ENCODE measurements at regions not wholly inside any gene's neighbourhood (a gene's known extent, or its start where the extent isn't known, plus 50 kb on each side); places are given as distances from the start of the nearest gene placed in this dataset.

DNA sequence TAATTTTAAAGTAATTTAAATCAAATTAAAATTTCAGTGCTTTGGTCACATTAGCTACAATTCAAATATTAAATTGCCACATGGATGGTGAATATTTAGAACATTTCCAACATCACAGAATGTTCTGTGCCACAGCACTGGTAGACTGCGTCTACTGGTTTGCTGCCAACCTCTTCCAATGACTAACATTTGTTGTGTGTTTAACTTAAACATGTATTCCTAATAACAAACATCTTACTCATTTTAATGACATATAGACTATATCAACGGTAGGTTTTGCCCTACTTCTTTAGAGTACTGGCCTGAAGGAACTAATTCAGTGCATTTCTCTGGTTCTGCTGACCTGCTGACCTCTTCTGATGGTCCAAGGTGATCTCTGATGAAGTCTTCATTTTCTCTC lies 157.6 kb downstream of the DCK start:
- Histone ChIP-seq H3K9me3 (ENCODE audit: insufficient read depth, low read length) (no peaks in the 10 kb centered on the region), H3K9ac (ENCODE audit: insufficient read length, low read depth) (no peak overlapping the region), H3K27me3 (ENCODE audit: insufficient read depth, insufficient read length) (no peaks in the 10 kb centered on the region), H3K36me3 (ENCODE audit: insufficient read depth, insufficient read length, low read length) (no peaks in the 10 kb centered on the region), H3K4me1 (ENCODE audit: insufficient read depth, insufficient read length) (no peaks in the 10 kb centered on the region), H3K4me3 (ENCODE audit: insufficient read length, low read depth) (no peak overlapping the region)
- DNase-seq (ENCODE audit: low read depth, low spot score) = no peak
- TF ChIP-seq YY1 (IDR thresholded peaks at IDR 0.05; ENCODE audit: insufficient read depth, insufficient read length) (no peak), ZNF274 (IDR thresholded peaks at IDR 0.05; ENCODE audit: low read depth, low read length) (no peak), SUZ12 (IDR thresholded peaks at IDR 0.05; ENCODE audit: extremely low read depth, insufficient read depth, insufficient read length) (no peak)

DNA sequence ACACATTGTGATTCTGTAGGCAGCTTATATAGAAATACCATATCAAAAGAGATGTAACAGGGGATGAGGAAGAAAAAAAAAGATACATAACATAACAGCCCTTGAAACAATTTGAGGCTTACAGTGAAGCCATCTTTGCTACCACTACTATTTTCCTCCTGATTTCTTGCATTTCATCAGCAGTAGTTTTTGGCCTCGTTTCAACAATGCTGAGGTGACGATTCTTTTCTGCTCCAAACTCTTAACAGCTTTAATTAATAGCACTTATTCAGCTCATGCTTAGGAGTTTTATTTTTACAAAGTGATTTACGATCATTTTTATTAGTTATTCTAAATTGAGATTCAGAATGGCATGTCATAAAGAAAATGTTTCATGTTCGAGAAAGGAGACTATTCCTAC lies 163.2 kb downstream of the DCK start:
- Histone ChIP-seq H3K9me3 (ENCODE audit: insufficient read depth, low read length) (no peaks in the 10 kb centered on the region), H3K4me3 (ENCODE audit: insufficient read length, low read depth) (no peak overlapping the region), H3K9ac (ENCODE audit: insufficient read length, low read depth) (no peak overlapping the region), H3K4me1 (ENCODE audit: insufficient read depth, insufficient read length) (no peaks in the 10 kb centered on the region), H3K27me3 (ENCODE audit: insufficient read depth, insufficient read length) (no peaks in the 10 kb centered on the region), H3K36me3 (ENCODE audit: insufficient read depth, insufficient read length, low read length) (no peaks in the 10 kb centered on the region)
- TF ChIP-seq SUZ12 (IDR thresholded peaks at IDR 0.05; ENCODE audit: extremely low read depth, insufficient read depth, insufficient read length) = no peak
- no peak for TF ChIP-seq YY1 (IDR thresholded peaks at IDR 0.05; ENCODE audit: insufficient read depth, insufficient read length)
- TF ChIP-seq ZNF274 (IDR thresholded peaks at IDR 0.05; ENCODE audit: low read depth, low read length) = no peak
- DNase-seq (ENCODE audit: low read depth, low spot score) = no peak

DNA sequence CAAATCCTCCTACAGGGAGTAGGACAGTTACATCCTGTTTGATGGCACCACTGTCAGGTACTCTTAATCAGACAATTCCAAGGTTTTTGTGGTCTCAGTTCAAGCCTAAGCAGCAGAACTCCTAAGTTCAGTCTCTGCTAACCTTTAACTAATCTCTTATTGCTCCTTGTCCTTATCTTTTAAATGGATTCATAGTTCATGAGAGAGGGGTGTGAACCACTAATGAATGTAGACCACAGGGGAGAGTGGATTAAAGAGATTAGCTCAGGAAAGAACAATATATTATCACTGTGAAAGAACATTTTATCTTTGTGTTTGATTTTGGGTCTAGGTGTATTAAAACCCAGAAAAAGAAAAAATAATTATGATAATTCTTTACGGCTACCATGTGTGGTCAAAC lies 168.9 kb downstream of the DCK start:
- Histone ChIP-seq H3K36me3 (ENCODE audit: insufficient read depth, insufficient read length, low read length) (no peaks in the 10 kb centered on the region), H3K27me3 (ENCODE audit: insufficient read depth, insufficient read length) (no peaks in the 10 kb centered on the region), H3K4me3 (ENCODE audit: insufficient read length, low read depth) (no peak overlapping the region), H3K4me1 (ENCODE audit: insufficient read depth, insufficient read length) (no peaks in the 10 kb centered on the region), H3K9ac (ENCODE audit: insufficient read length, low read depth) (no peak overlapping the region), H3K9me3 (ENCODE audit: insufficient read depth, low read length) (no peaks in the 10 kb centered on the region)
- TF ChIP-seq SUZ12 (IDR thresholded peaks at IDR 0.05; ENCODE audit: extremely low read depth, insufficient read depth, insufficient read length) = no peak
- TF ChIP-seq YY1 (IDR thresholded peaks at IDR 0.05; ENCODE audit: insufficient read depth, insufficient read length) = no peak
- TF ChIP-seq ZNF274 (IDR thresholded peaks at IDR 0.05; ENCODE audit: low read depth, low read length) = no peak
- no peak for DNase-seq (ENCODE audit: low read depth, low spot score)

DNA sequence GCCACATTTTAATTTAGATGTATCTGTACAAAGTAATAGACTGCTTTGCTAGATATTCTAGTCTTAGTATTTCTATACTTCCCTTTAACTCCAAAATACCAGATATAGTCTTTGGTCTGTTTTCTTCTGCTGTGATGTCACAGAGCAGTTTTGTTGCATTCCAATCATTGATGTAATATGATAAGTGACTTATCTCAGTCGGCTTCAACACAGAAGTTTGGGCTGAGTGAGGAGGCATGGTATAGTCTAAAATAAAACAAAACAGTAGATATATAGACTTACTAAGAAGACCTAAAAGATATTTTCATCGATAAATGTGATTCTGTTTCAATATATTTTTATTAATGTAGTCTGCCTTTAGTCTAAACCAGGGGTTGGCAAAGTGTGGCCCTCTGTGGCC lies 169.9 kb downstream of the DCK start:
- Histone ChIP-seq H3K9ac (ENCODE audit: insufficient read length, low read depth) (no peak overlapping the region), H3K9me3 (ENCODE audit: insufficient read depth, low read length) (no peaks in the 10 kb centered on the region), H3K27me3 (ENCODE audit: insufficient read depth, insufficient read length) (no peaks in the 10 kb centered on the region), H3K4me1 (ENCODE audit: insufficient read depth, insufficient read length) (no peaks in the 10 kb centered on the region), H3K4me3 (ENCODE audit: insufficient read length, low read depth) (no peak overlapping the region), H3K36me3 (ENCODE audit: insufficient read depth, insufficient read length, low read length) (no peaks in the 10 kb centered on the region)
- DNase-seq (ENCODE audit: low read depth, low spot score) = no peak
- TF ChIP-seq SUZ12 (IDR thresholded peaks at IDR 0.05; ENCODE audit: extremely low read depth, insufficient read depth, insufficient read length) (no peak), YY1 (IDR thresholded peaks at IDR 0.05; ENCODE audit: insufficient read depth, insufficient read length) (no peak), ZNF274 (IDR thresholded peaks at IDR 0.05; ENCODE audit: low read depth, low read length) (no peak)

DNA sequence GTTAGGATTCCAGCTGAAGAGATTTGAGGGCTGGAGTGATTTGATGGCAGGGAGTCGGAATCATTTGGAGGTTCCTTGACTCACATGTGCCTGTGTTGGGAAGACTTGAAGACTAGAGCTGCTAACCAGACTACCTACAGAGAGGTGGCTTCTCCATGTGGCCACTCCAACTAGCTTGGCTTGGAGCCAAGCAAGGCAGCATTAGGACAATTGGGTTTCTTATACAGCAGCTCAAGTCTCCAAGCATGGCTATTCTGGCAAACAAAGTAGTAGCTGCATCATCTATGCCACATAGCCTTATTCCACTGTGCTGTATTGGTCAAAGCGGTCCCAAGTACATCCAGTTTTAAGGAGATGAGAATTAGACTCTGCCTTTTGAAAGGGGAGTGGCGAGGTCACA lies 171.7 kb upstream of the SLC4A4 start:
- Histone ChIP-seq H3K4me3 (ENCODE audit: insufficient read length, low read depth) (no peak overlapping the region), H3K9me3 (ENCODE audit: insufficient read depth, low read length) (no peaks in the 10 kb centered on the region), H3K4me1 (ENCODE audit: insufficient read depth, insufficient read length) (no peaks in the 10 kb centered on the region), H3K9ac (ENCODE audit: insufficient read length, low read depth) (no peak overlapping the region), H3K36me3 (ENCODE audit: insufficient read depth, insufficient read length, low read length) (no peaks in the 10 kb centered on the region), H3K27me3 (ENCODE audit: insufficient read depth, insufficient read length) (no peaks in the 10 kb centered on the region)
- DNase-seq (ENCODE audit: low read depth, low spot score) = no peak
- TF ChIP-seq SUZ12 (IDR thresholded peaks at IDR 0.05; ENCODE audit: extremely low read depth, insufficient read depth, insufficient read length) (no peak), ZNF274 (IDR thresholded peaks at IDR 0.05; ENCODE audit: low read depth, low read length) (no peak), YY1 (IDR thresholded peaks at IDR 0.05; ENCODE audit: insufficient read depth, insufficient read length) (no peak)

GRCh38 chr4:71171592-71171991 lies 167.2 kb upstream of the SLC4A4 start:
- Histone ChIP-seq H3K4me1 (ENCODE audit: insufficient read depth, insufficient read length) (no peaks in the 10 kb centered on the region), H3K4me3 (ENCODE audit: insufficient read length, low read depth) (no peak overlapping the region), H3K9ac (ENCODE audit: insufficient read length, low read depth) (no peak overlapping the region), H3K27me3 (ENCODE audit: insufficient read depth, insufficient read length) (no peaks in the 10 kb centered on the region), H3K9me3 (ENCODE audit: insufficient read depth, low read length) (peaks cover 15% of the 10 kb centered on the region; the same call in 1 of the 2 replicates), H3K36me3 (ENCODE audit: insufficient read depth, insufficient read length, low read length) (no peaks in the 10 kb centered on the region)
- no peak for DNase-seq (ENCODE audit: low read depth, low spot score)
- TF ChIP-seq ZNF274 (IDR thresholded peaks at IDR 0.05; ENCODE audit: low read depth, low read length) (no peak), SUZ12 (IDR thresholded peaks at IDR 0.05; ENCODE audit: extremely low read depth, insufficient read depth, insufficient read length) (no peak), YY1 (IDR thresholded peaks at IDR 0.05; ENCODE audit: insufficient read depth, insufficient read length) (no peak)

DNA sequence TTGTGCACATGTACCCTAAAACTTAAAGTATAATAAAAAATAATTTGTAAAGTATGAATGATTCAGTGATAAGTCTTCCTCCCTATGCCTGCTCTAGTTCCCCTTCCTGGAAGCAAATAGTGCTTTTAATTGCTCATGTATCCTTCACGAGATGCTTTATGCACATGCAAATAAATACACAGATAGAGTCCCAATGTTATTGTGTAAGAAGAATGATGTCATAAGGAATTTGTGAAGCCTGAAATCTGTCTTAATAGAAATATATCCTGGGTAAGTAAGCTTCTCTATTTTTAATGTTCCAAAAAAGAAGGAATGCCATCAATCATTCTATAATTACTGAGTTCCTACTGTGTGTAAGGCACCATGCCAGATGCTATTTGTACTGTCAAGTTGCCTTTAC lies 157.5 kb upstream of the SLC4A4 start:
- Histone ChIP-seq H3K4me3 (ENCODE audit: insufficient read length, low read depth) (no peak overlapping the region), H3K4me1 (ENCODE audit: insufficient read depth, insufficient read length) (no peaks in the 10 kb centered on the region), H3K27me3 (ENCODE audit: insufficient read depth, insufficient read length) (peaks cover 22% of the 10 kb centered on the region), H3K9ac (ENCODE audit: insufficient read length, low read depth) (no peak overlapping the region), H3K9me3 (ENCODE audit: insufficient read depth, low read length) (no peaks in the 10 kb centered on the region), H3K36me3 (ENCODE audit: insufficient read depth, insufficient read length, low read length) (no peaks in the 10 kb centered on the region)
- no peak for DNase-seq (ENCODE audit: low read depth, low spot score)
- no peak for TF ChIP-seq ZNF274 (IDR thresholded peaks at IDR 0.05; ENCODE audit: low read depth, low read length)
- TF ChIP-seq SUZ12 (IDR thresholded peaks at IDR 0.05; ENCODE audit: extremely low read depth, insufficient read depth, insufficient read length) = no peak
- TF ChIP-seq YY1 (IDR thresholded peaks at IDR 0.05; ENCODE audit: insufficient read depth, insufficient read length) = no peak

All from NT2/D1 (cell line).